ENCODE measurements at regions not wholly inside any gene's neighbourhood (a gene's known extent, or its start where the extent isn't known, plus 50 kb on each side); places are given as distances from the start of the nearest gene placed in this dataset.

- TF ChIP-seq SMC3 (IDR thresholded peaks at IDR 0.05) = no peak
- no peak for TF ChIP-seq CTCF (IDR thresholded peaks at IDR 0.05)
- no peak for TF ChIP-seq CEBPB (IDR thresholded peaks at IDR 0.05)
- no peak for TF ChIP-seq CBX8 (IDR thresholded peaks at IDR 0.05)
- TF ChIP-seq MAX (IDR thresholded peaks at IDR 0.05) = no peak
- TF ChIP-seq E2F6 (IDR thresholded peaks at IDR 0.05; ENCODE audit: borderline replicate concordance, low read depth) = no peak
- TF ChIP-seq EP300 (IDR thresholded peaks at IDR 0.05) = no peak
- no peak for TF ChIP-seq BHLHE40 (IDR thresholded peaks at IDR 0.05; ENCODE audit: low read depth, low read length)
- TF ChIP-seq ATOH8 (CRISPR knock-in tag; IDR thresholded peaks at IDR 0.05; ENCODE audit: low read depth) = no peak
Measured at GRCh38 chr15:38997841-38998240, 433.2 kb upstream of the RASGRP1 start.

All from A549 (cell line).